Neural progenitor cell (in vitro differentiated cells): ENCODE measurements at regions not wholly inside any gene's neighbourhood (a gene's known extent, or its start where the extent isn't known, plus 50 kb on each side); places are given as distances from the start of the nearest gene placed in this dataset.

Source experiments
- DNase-seq: peaks from one replicate; pipeline ENCODE4 v3.0.0-alpha.2; 2016; ENCODE audit warnings: low spot score
- H2AFZ ChIP-seq: fragments of 200-600 bp; sonication (generic); replicated peaks from 2 replicates; pipeline ENCODE4 v1.6.1; 2016; ENCODE audit warnings: antibody characterized with exemption
- H3F3A ChIP-seq: fragments of 200-600 bp; sonication (generic); 2 replicates; pipeline ENCODE4 v1.6.1; 2016; ENCODE audit warnings: antibody characterized with exemption, low read depth
- H3K27ac ChIP-seq: fragments of 200-600 bp; sonication (generic); 2 replicates; pipeline ENCODE4 v1.5.1; 2016; ENCODE audit warnings: mild to moderate bottlenecking
- H3K27me3 ChIP-seq: fragments of 200-600 bp; sonication (generic); 2 replicates; pipeline ENCODE4 v1.6.1; 2016; ENCODE audit warnings: mild to moderate bottlenecking, moderate library complexity
- H3K36me3 ChIP-seq: fragments of 200-600 bp; sonication (generic); 2 replicates; pipeline ENCODE4 v1.5.1; 2016
- H3K4me1 ChIP-seq: fragments of 200-600 bp; sonication (generic); 2 replicates; pipeline ENCODE4 v1.6.1; 2016; ENCODE audit warnings: mixed run types
- H3K4me2 ChIP-seq: fragments of 200-600 bp; sonication (generic); 2 replicates; pipeline ENCODE4 v1.6.1; 2016
- H3K4me3 ChIP-seq: fragments of 200-600 bp; sonication (generic); 2 replicates; pipeline ENCODE4 v1.5.1; 2016
- H3K79me2 ChIP-seq: fragments of 200-600 bp; sonication (generic); 2 replicates; pipeline ENCODE4 v1.6.1; 2016; ENCODE audit warnings: low read depth
- H3K9ac ChIP-seq: fragments of 200-600 bp; sonication (generic); 2 replicates; pipeline ENCODE4 v1.6.1; 2016
- H3K9me3 ChIP-seq: fragments of 200-600 bp; sonication (generic); 2 replicates; pipeline ENCODE4 v1.5.1; 2016; ENCODE audit warnings: low read depth
- H4K20me1 ChIP-seq: fragments of 200-600 bp; sonication (generic); 2 replicates; pipeline ENCODE4 v1.6.1; 2016; ENCODE audit warnings: low read depth
- H3K27ac Mint-ChIP-seq: 3 replicates; pipeline ENCODE4 v1.8.0; 2021; ENCODE audit warnings: mixed read lengths
- H3K27me3 Mint-ChIP-seq: 2 replicates; pipeline ENCODE4 v1.8.0; 2022; ENCODE audit warnings: low read depth, mild to moderate bottlenecking, inconsistent platforms, moderate library complexity, mixed read lengths; ENCODE audit not compliant: insufficient read depth
- H3K36me3 Mint-ChIP-seq: 3 replicates; pipeline ENCODE4 v1.8.0; 2021; ENCODE audit warnings: mixed read lengths
- H3K4me1 Mint-ChIP-seq: 3 replicates; pipeline ENCODE4 v1.8.0; 2021; ENCODE audit warnings: mixed read lengths
- H3K4me3 Mint-ChIP-seq: 3 replicates; pipeline ENCODE4 v1.8.0; 2021; ENCODE audit warnings: mild to moderate bottlenecking, moderate library complexity, mixed read lengths
- H3K9me3 Mint-ChIP-seq: 3 replicates; pipeline ENCODE4 v1.8.0; 2020; ENCODE audit warnings: mixed read lengths
- EZH2 ChIP-seq: fragments of 200-600 bp; sonication (generic); IDR thresholded peaks from 2 replicates; pipeline ENCODE4 v1.6.1; 2017; ENCODE audit warnings: antibody characterized with exemption, mild to moderate bottlenecking, moderate library complexity
- EZH2phosphoT487 ChIP-seq: fragments of 200-600 bp; sonication (generic); IDR thresholded peaks from 2 replicates; pipeline ENCODE4 v1.6.1; 2017; ENCODE audit warnings: antibody characterized with exemption
- TF ChIP-seq, protein P1 (sequence below): fragments of 200-600 bp; sonication (generic); IDR thresholded peaks from 2 replicates; pipeline ENCODE4 v1.5.1; 2017; ENCODE audit warnings: antibody characterized with exemption, mild to moderate bottlenecking

DNA sequence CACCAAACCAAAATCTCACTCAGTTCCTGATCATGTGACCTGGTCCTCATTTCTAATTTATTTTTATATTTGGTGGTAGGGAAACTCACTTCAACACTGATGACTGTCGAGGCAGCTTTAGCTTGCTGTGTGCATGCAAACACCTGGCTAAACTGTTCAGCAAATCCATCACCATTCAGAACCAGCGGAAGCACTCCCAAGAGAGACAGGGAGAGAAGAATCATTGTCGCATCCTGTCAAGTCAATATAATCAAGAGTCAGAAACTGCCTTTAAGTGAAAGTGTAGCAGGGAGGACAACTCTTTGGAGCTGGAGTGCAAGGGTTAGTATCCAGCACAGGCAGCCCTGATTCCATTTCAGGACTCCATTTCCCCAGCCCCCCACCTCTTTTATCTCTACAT lies 300.7 kb downstream of the XPNPEP1 start:
- Histone ChIP-seq H4K20me1 (no peaks in the 10 kb centered on the region), H2AFZ (no peak overlapping the region), H3F3A (no peaks in the 10 kb centered on the region), H3K9me3 (no peaks in the 10 kb centered on the region), H3K4me1 (no peaks in the 10 kb centered on the region), H3K36me3 (no peaks in the 10 kb centered on the region), H3K4me3 (no peak overlapping the region), H3K4me2 (no peak overlapping the region), H3K79me2 (no peaks in the 10 kb centered on the region), H3K27ac (no peak overlapping the region), H3K9ac (no peak overlapping the region), H3K27me3 (no peaks in the 10 kb centered on the region)
- no peaks in the 10 kb centered on the region for H3K36me3 Mint-ChIP-seq
- no peaks in the 10 kb centered on the region for H3K9me3 Mint-ChIP-seq
- DNase-seq: no peak
- H3K27me3 Mint-ChIP-seq: no peaks in the 10 kb centered on the region
- peaks cover 8% of the 10 kb centered on the region for H3K4me1 Mint-ChIP-seq
- H3K4me3 Mint-ChIP-seq: no peak overlapping the region
- H3K27ac Mint-ChIP-seq: no peak overlapping the region
- TF ChIP-seq, protein P1, sequence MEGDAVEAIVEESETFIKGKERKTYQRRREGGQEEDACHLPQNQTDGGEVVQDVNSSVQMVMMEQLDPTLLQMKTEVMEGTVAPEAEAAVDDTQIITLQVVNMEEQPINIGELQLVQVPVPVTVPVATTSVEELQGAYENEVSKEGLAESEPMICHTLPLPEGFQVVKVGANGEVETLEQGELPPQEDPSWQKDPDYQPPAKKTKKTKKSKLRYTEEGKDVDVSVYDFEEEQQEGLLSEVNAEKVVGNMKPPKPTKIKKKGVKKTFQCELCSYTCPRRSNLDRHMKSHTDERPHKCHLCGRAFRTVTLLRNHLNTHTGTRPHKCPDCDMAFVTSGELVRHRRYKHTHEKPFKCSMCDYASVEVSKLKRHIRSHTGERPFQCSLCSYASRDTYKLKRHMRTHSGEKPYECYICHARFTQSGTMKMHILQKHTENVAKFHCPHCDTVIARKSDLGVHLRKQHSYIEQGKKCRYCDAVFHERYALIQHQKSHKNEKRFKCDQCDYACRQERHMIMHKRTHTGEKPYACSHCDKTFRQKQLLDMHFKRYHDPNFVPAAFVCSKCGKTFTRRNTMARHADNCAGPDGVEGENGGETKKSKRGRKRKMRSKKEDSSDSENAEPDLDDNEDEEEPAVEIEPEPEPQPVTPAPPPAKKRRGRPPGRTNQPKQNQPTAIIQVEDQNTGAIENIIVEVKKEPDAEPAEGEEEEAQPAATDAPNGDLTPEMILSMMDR: no peak
- TF ChIP-seq EZH2: no peak
- no peak for TF ChIP-seq EZH2phosphoT487

DNA sequence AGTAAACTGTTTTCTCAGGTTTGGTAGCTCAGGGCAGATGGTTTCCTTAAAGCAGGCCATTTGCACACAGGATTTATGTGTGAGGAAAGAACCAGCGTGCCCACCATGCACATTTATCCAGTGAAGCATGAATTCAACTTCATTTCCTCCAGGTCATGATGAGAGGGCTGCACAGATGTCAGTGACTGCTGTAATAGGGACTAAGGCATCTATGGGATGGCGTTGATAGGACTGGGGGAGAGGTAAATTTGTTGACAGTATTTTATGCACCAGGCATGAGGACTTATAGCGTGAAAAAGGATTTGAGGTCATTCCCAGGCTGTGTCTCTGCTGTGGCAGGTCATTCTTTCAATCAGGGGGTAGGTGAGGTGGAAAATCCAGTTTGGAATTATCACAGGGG lies 302.9 kb downstream of the XPNPEP1 start:
- Mint-ChIP-seq H3K27ac (no peak overlapping the region), H3K27me3 (no peaks in the 10 kb centered on the region), H3K4me3 (no peak overlapping the region), H3K9me3 (no peaks in the 10 kb centered on the region), H3K4me1 (peaks cover 10% of the 10 kb centered on the region), H3K36me3 (no peaks in the 10 kb centered on the region)
- H3K9me3 ChIP-seq: no peaks in the 10 kb centered on the region
- no peak overlapping the region for H3K4me3 ChIP-seq
- H3K27ac ChIP-seq: no peak overlapping the region
- H3K36me3 ChIP-seq: no peaks in the 10 kb centered on the region
- TF ChIP-seq EZH2 (no peak), EZH2phosphoT487 (no peak)
- TF ChIP-seq, protein P1: no peak
- no peaks in the 10 kb centered on the region for H3K27me3 ChIP-seq
- no peak overlapping the region for H2AFZ ChIP-seq
- H3K4me2 ChIP-seq: no peak overlapping the region
- no peaks in the 10 kb centered on the region for H4K20me1 ChIP-seq
- no peak for DNase-seq
- H3K9ac ChIP-seq: no peak overlapping the region
- no peaks in the 10 kb centered on the region for H3K79me2 ChIP-seq
- no peaks in the 10 kb centered on the region for H3K4me1 ChIP-seq
- no peaks in the 10 kb centered on the region for H3F3A ChIP-seq

DNA sequence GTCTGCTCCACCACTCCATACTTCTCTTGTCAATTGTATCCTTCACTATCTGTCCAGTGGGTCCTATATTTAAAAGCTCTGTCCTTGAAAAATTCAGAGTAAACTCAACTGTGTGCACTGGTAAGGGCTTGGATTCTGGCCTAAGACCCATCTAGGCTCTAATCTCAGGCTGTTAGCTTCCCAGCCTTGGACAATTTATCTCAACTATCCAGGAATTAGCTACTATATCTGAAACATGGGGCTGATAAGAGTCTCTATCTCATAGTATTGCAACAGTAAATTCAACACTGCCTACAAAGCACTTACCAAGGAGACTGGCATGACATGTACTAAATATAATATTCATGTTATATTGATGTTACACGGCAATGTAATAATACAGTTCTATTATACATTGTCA lies 303.4 kb downstream of the XPNPEP1 start:
- no peak overlapping the region for H3K4me2 ChIP-seq
- H3K4me1 ChIP-seq: no peaks in the 10 kb centered on the region
- no peak overlapping the region for H3K9ac ChIP-seq
- no peaks in the 10 kb centered on the region for H3K9me3 ChIP-seq
- TF ChIP-seq, protein P1: no peak
- no peak for TF ChIP-seq EZH2phosphoT487
- TF ChIP-seq EZH2: no peak
- Mint-ChIP-seq H3K4me3 (no peak overlapping the region), H3K36me3 (no peaks in the 10 kb centered on the region), H3K27ac (no peak overlapping the region), H3K9me3 (no peaks in the 10 kb centered on the region), H3K4me1 (peaks cover 10% of the 10 kb centered on the region), H3K27me3 (no peaks in the 10 kb centered on the region)
- no peak overlapping the region for H3K27ac ChIP-seq
- H2AFZ ChIP-seq: no peak overlapping the region
- no peaks in the 10 kb centered on the region for H3K79me2 ChIP-seq
- no peak for DNase-seq
- no peaks in the 10 kb centered on the region for H3K36me3 ChIP-seq
- no peaks in the 10 kb centered on the region for H3F3A ChIP-seq
- H4K20me1 ChIP-seq: no peaks in the 10 kb centered on the region
- H3K4me3 ChIP-seq: no peak overlapping the region
- H3K27me3 ChIP-seq: no peaks in the 10 kb centered on the region

DNA sequence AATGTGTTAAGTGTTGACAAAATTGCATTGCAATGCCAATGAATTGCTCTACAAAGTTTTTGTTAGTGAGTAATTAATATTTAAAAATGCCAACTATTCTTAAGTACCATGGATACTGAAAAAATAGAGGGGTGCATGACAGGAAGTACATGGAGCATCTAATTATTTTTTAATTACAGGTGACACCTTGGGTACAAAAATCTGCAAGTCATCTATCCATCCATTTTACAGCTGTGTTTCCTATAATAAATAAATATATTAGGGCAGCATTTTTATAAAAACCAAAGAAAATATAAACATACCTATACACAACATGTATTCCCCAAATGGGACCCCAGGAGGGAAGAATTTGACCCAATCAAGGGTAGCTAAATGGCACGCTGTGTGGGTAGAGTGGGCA lies 304.6 kb downstream of the XPNPEP1 start:
- Histone ChIP-seq H3K9me3 (no peaks in the 10 kb centered on the region), H3K4me1 (no peaks in the 10 kb centered on the region), H3K79me2 (no peaks in the 10 kb centered on the region), H3K27ac (no peak overlapping the region), H3K9ac (no peak overlapping the region), H3K36me3 (no peaks in the 10 kb centered on the region), H3K4me2 (no peak overlapping the region), H3F3A (no peaks in the 10 kb centered on the region), H3K4me3 (no peak overlapping the region), H3K27me3 (no peaks in the 10 kb centered on the region), H4K20me1 (no peaks in the 10 kb centered on the region), H2AFZ (no peak overlapping the region)
- no peaks in the 10 kb centered on the region for H3K36me3 Mint-ChIP-seq
- H3K4me3 Mint-ChIP-seq: no peak overlapping the region
- TF ChIP-seq, protein P1: no peak
- TF ChIP-seq EZH2 (no peak), EZH2phosphoT487 (no peak)
- no peak overlapping the region for H3K27ac Mint-ChIP-seq
- DNase-seq: no peak
- H3K4me1 Mint-ChIP-seq: peaks cover 10% of the 10 kb centered on the region
- no peaks in the 10 kb centered on the region for H3K9me3 Mint-ChIP-seq
- no peaks in the 10 kb centered on the region for H3K27me3 Mint-ChIP-seq
